Astrocyte of the spinal cord (primary cell): ENCODE measurements at regions not wholly inside any gene's neighbourhood (a gene's known extent, or its start where the extent isn't known, plus 50 kb on each side); places are given as distances from the start of the nearest gene placed in this dataset.
"Not testable (repeated sequence)": the region's sequence is repeated elsewhere in the genome, so short reads cannot be mapped to it uniquely, and the experiment has no call there.

ENCODE experiments used
- DNase-seq: peaks from one replicate; pipeline ENCODE4 v3.0.0; 2011; ENCODE audit warnings: low read depth, low spot score
- H3K4me3 ChIP-seq: 2 replicates; pipeline ENCODE4 v1.5.1; 2011; ENCODE audit warnings: low read depth, mild to moderate bottlenecking, low read length, moderate library complexity
- CTCF ChIP-seq: IDR thresholded peaks from 2 replicates; pipeline ENCODE4 v1.5.1; 2012; ENCODE audit warnings: low read depth, mild to moderate bottlenecking, low read length, inconsistent platforms
- in situ Hi-C: cut with HindIII; loops from 2 replicates; pipeline ENCODE4 v1.10.0; 2017; ENCODE audit warnings: low sequenced_read_pairs

GRCh38 chr3:191135175-191135574, 63.9 kb upstream of the OSTN start:
- H3K4me3 ChIP-seq, result no peak overlapping the region
- no peak for TF ChIP-seq CTCF
- DNase-seq, result no peak
- in situ Hi-C loops, result no loop called here

- no peak overlapping the region for H3K4me3 ChIP-seq
- TF ChIP-seq CTCF, result no peak
- no peak for DNase-seq
- in situ Hi-C loops, result no loop called here
These were observed 65.7 kb upstream of the OSTN start for GRCh38 chr3:191133359-191133758.

DNA sequence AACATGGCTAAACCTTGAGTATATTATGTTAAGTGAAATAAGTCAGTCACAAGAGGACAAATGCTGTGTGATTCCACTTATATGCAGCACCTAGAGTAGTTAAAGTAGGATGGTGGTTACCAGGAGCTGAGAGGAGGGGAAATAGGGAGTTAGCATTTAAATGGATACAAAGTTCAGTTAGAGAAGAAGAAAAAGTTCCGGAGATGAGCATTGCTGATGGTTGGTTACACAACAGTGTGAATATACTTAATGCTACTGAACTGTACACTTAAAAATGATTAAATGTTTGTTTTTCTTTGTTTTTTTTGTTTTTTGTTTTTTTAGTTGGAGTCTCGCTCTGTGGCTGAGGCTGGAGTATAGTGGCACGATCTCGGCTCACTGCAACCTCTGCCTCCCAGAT, 67.7 kb upstream of the OSTN start:
- TF ChIP-seq CTCF, result no peak
- no peak for DNase-seq
- in situ Hi-C loops, result no loop called here

DNA sequence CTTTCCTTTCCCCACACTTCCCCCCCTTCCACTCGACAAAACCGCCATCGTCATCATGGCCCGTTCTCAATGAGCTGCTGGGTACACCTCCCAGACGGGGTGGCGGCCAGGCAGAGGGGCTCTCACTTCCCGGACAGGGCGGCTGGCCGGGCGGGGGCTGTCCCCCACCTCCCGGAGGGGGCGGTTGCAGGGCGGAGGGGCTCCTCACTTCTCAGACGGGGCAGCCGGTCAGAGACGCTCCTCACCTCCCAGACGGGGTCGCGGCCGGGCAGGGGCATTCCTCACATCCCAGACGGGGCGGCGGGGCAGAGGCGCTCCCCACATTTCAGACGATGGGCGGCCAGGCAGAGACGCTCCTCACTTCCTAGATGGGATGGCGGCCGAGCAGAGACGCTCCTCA, 74.2 kb upstream of the OSTN start:
- DNase-seq, in situ Hi-C loops, H3K4me3 ChIP-seq: not testable (repeated sequence)

More for the DNA sequence above, 67.7 kb upstream of the OSTN start:
- no peak overlapping the region for H3K4me3 ChIP-seq

GRCh38 chr3:191123946-191124345, 75.1 kb upstream of the OSTN start:
- in situ Hi-C loops, result no loop called here
- DNase-seq, result no peak
- H3K4me3 ChIP-seq, result no peak overlapping the region
- no peak for TF ChIP-seq CTCF

DNA sequence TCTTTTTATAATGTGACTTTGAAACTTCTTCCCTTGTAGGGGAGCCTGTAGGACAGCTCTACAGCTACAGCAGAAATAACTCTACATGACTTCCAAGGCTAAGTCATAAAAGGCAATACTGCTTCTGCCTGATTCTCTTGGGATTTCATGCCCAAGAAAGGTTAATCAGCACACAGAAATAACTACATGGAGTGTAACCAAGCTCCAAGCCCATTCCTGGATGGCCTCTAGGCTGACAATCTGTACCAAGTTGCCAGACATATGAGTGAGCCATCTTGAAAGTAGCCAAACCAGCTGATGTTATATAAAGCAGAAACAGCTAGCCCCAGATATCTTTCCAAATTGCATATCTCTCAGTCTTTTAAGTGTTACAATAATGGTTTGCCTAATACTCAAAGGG, 75.8 kb upstream of the OSTN start:
- no peak for TF ChIP-seq CTCF
- in situ Hi-C loops, result no loop called here
- no peak for DNase-seq
- no peak overlapping the region for H3K4me3 ChIP-seq

GRCh38 chr3:191120447-191121298, 78.4 kb upstream of the OSTN start:
- DNase-seq, result no peak
- in situ Hi-C loops, result no loop called here
- TF ChIP-seq CTCF, result no peak
- no peak overlapping the region for H3K4me3 ChIP-seq
